Activated naive CD4-positive, alpha-beta T cell treated with anti-CD3 and anti-CD28 coated beads for 36 hours (primary cell): ENCODE measurements at regions not wholly inside any gene's neighbourhood (a gene's known extent, or its start where the extent isn't known, plus 50 kb on each side); places are given as distances from the start of the nearest gene placed in this dataset.
"Not testable (repeated sequence)": the region's sequence is repeated elsewhere in the genome, so short reads cannot be mapped to it uniquely, and the experiment has no call there.

ENCODE experiments used
- CTCF ChIA-PET: fragments of 350-600 bp; sonication (Branson Sonifier 250); formaldehyde crosslinking; loops from one replicate; lab custom pipeline; 2021; ENCODE audit warnings: antibody characterized with exemption; lab: Charles Lee
- DNase-seq: peaks from one replicate; pipeline ENCODE4 v3.0.0-alpha.2; 2020
- H3K27ac Mint-ChIP-seq: one replicate; pipeline ENCODE4 v1.8.0; 2021; ENCODE audit warnings: mild to moderate bottlenecking, mixed read lengths
- H3K27me3 Mint-ChIP-seq: one replicate; pipeline ENCODE4 v1.8.0; 2021; ENCODE audit warnings: low read depth, mixed read lengths
- H3K36me3 Mint-ChIP-seq: one replicate; pipeline ENCODE4 v1.8.0; 2021; ENCODE audit warnings: low read depth, mixed read lengths
- H3K4me1 Mint-ChIP-seq: one replicate; pipeline ENCODE4 v1.8.0; 2021; ENCODE audit warnings: low read depth, mixed read lengths
- H3K4me3 Mint-ChIP-seq: one replicate; pipeline ENCODE4 v1.8.0; 2021; ENCODE audit warnings: mild to moderate bottlenecking, moderate library complexity, mixed read lengths
- H3K9me3 Mint-ChIP-seq: one replicate; pipeline ENCODE4 v1.8.0; 2021; ENCODE audit warnings: mixed read lengths
- intact Hi-C: fragments of 100-400 bp; cut with micrococcal nuclease; formaldehyde crosslinking; loops from one replicate; pipeline ENCODE4 v1.15.1; 2023

- no peak for DNase-seq
- Mint-ChIP-seq H3K27ac (no peak overlapping the region), H3K4me1 (no peaks in the 10 kb centered on the region), H3K27me3 (no peaks in the 10 kb centered on the region), H3K36me3 (no peaks in the 10 kb centered on the region), H3K9me3 (no peaks in the 10 kb centered on the region), H3K4me3 (no peak overlapping the region)
- CTCF ChIA-PET, result no interaction called here
- intact Hi-C loops, result no loop called here
Measured at GRCh38 chr3:89002191-89002590, 105.2 kb upstream of the EPHA3 start.

GRCh38 chr3:89013536-89013935 lies 93.9 kb upstream of the EPHA3 start:
- no peaks in the 10 kb centered on the region for H3K36me3 Mint-ChIP-seq
- no peak for DNase-seq
- H3K27me3 Mint-ChIP-seq, result no peaks in the 10 kb centered on the region
- H3K4me3 Mint-ChIP-seq, result no peak overlapping the region
- CTCF ChIA-PET, result interaction anchor here (0.7 kb wide), 1 partner anchor 1223 kb away, joined by 5 read pairs; no protein-coding TSS in a partner anchor
- intact Hi-C loops, result no loop called here
- no peak overlapping the region for H3K27ac Mint-ChIP-seq
- no peaks in the 10 kb centered on the region for H3K4me1 Mint-ChIP-seq
- H3K9me3 Mint-ChIP-seq, result peaks cover 2% of the 10 kb centered on the region

GRCh38 chr3:89017531-89017930 lies 89.9 kb upstream of the EPHA3 start:
- Mint-ChIP-seq H3K9me3 (peaks cover 3% of the 10 kb centered on the region), H3K27ac (no peak overlapping the region), H3K4me1 (no peaks in the 10 kb centered on the region), H3K4me3 (no peak overlapping the region), H3K36me3 (no peaks in the 10 kb centered on the region), H3K27me3 (no peaks in the 10 kb centered on the region)
- CTCF ChIA-PET, result no interaction called here
- no peak for DNase-seq
- intact Hi-C loops, result no loop called here

- intact Hi-C loops, result no loop called here
- no peaks in the 10 kb centered on the region for H3K4me1 Mint-ChIP-seq
- H3K9me3 Mint-ChIP-seq, result no peaks in the 10 kb centered on the region
- H3K27me3 Mint-ChIP-seq, result no peaks in the 10 kb centered on the region
- no peak for DNase-seq
- H3K36me3 Mint-ChIP-seq, result no peaks in the 10 kb centered on the region
- H3K4me3 Mint-ChIP-seq, result no peak overlapping the region
- CTCF ChIA-PET, result no interaction called here
- H3K27ac Mint-ChIP-seq, result no peak overlapping the region
Measured at GRCh38 chr3:89025185-89025584, 82.2 kb upstream of the EPHA3 start.

- Mint-ChIP-seq H3K4me3 (no peak overlapping the region), H3K27ac (no peak overlapping the region), H3K9me3 (no peaks in the 10 kb centered on the region), H3K4me1 (no peaks in the 10 kb centered on the region), H3K36me3 (no peaks in the 10 kb centered on the region), H3K27me3 (no peaks in the 10 kb centered on the region)
- intact Hi-C loops, result no loop called here
- CTCF ChIA-PET, result no interaction called here
- no peak for DNase-seq
Measured at GRCh38 chr3:89032346-89033013, 74.9 kb upstream of the EPHA3 start.

- DNase-seq, H3K4me1 Mint-ChIP-seq, H3K36me3 Mint-ChIP-seq, CTCF ChIA-PET, intact Hi-C loops, H3K9me3 Mint-ChIP-seq, H3K27ac Mint-ChIP-seq, H3K27me3 Mint-ChIP-seq, H3K4me3 Mint-ChIP-seq: not testable (repeated sequence)
Measured at GRCh38 chr3:89034723-89035122, 72.7 kb upstream of the EPHA3 start.

- Mint-ChIP-seq H3K36me3 (no peaks in the 10 kb centered on the region), H3K9me3 (no peaks in the 10 kb centered on the region), H3K4me3 (no peak overlapping the region), H3K27me3 (no peaks in the 10 kb centered on the region), H3K4me1 (no peaks in the 10 kb centered on the region), H3K27ac (no peak overlapping the region)
- intact Hi-C loops, result no loop called here
- CTCF ChIA-PET, result no interaction called here
- no peak for DNase-seq
Measured at GRCh38 chr3:89038869-89039268, 68.6 kb upstream of the EPHA3 start.

- Mint-ChIP-seq H3K27ac (no peak overlapping the region), H3K9me3 (no peaks in the 10 kb centered on the region), H3K4me1 (no peaks in the 10 kb centered on the region), H3K36me3 (no peaks in the 10 kb centered on the region), H3K27me3 (no peaks in the 10 kb centered on the region), H3K4me3 (no peak overlapping the region)
- CTCF ChIA-PET, result no interaction called here
- DNase-seq, result no peak
- intact Hi-C loops, result no loop called here
Measured at GRCh38 chr3:89042236-89042835, 65.1 kb upstream of the EPHA3 start.

- Mint-ChIP-seq H3K9me3 (no peaks in the 10 kb centered on the region), H3K4me3 (no peak overlapping the region), H3K36me3 (no peaks in the 10 kb centered on the region), H3K27me3 (no peaks in the 10 kb centered on the region), H3K27ac (no peak overlapping the region), H3K4me1 (no peaks in the 10 kb centered on the region)
- CTCF ChIA-PET, result interaction anchor here (0.6 kb wide), 1 partner anchor 16 kb away, joined by 4 read pairs; no protein-coding TSS in a partner anchor
- DNase-seq, result no peak
- intact Hi-C loops, result no loop called here
Measured at GRCh38 chr3:89043406-89043932, 64.0 kb upstream of the EPHA3 start.

- Mint-ChIP-seq H3K9me3 (no peaks in the 10 kb centered on the region), H3K36me3 (no peaks in the 10 kb centered on the region), H3K27me3 (no peaks in the 10 kb centered on the region), H3K4me1 (no peaks in the 10 kb centered on the region), H3K27ac (no peak overlapping the region), H3K4me3 (no peak overlapping the region)
- intact Hi-C loops, result no loop called here
- CTCF ChIA-PET, result no interaction called here
- DNase-seq, result no peak
Measured at GRCh38 chr3:89046661-89047060, 60.8 kb upstream of the EPHA3 start.

- H3K36me3 Mint-ChIP-seq, result no peaks in the 10 kb centered on the region
- intact Hi-C loops, result no loop called here
Measured at GRCh38 chr3:89049119-89049518, 58.3 kb upstream of the EPHA3 start.

GRCh38 chr3:89052386-89052785 lies 55.0 kb upstream of the EPHA3 start:
- Mint-ChIP-seq H3K36me3 (no peaks in the 10 kb centered on the region), H3K4me3 (no peak overlapping the region)
- intact Hi-C loops, result no loop called here

More at GRCh38 chr3:89049119-89049518, 58.3 kb upstream of the EPHA3 start:
- Mint-ChIP-seq H3K27me3 (no peaks in the 10 kb centered on the region), H3K4me1 (no peaks in the 10 kb centered on the region), H3K4me3 (no peak overlapping the region), H3K9me3 (no peaks in the 10 kb centered on the region), H3K27ac (no peak overlapping the region)
- peak; percentile 5 for DNase-seq
- CTCF ChIA-PET, result no interaction called here

GRCh38 chr3:89057398-89057797 lies 50.0 kb upstream of the EPHA3 start:
- no peaks in the 10 kb centered on the region for H3K36me3 Mint-ChIP-seq
- no peaks in the 10 kb centered on the region for H3K27me3 Mint-ChIP-seq
- H3K4me1 Mint-ChIP-seq, result no peaks in the 10 kb centered on the region
- H3K27ac Mint-ChIP-seq, result no peak overlapping the region
- no peak overlapping the region for H3K4me3 Mint-ChIP-seq
- intact Hi-C loops, result no loop called here
- no peak for DNase-seq
- no peaks in the 10 kb centered on the region for H3K9me3 Mint-ChIP-seq
- CTCF ChIA-PET, result no interaction called here

More at GRCh38 chr3:89052386-89052785, 55.0 kb upstream of the EPHA3 start:
- H3K27me3 Mint-ChIP-seq, result no peaks in the 10 kb centered on the region
- CTCF ChIA-PET, result no interaction called here
- H3K27ac Mint-ChIP-seq, result no peak overlapping the region
- no peaks in the 10 kb centered on the region for H3K4me1 Mint-ChIP-seq
- no peak for DNase-seq
- H3K9me3 Mint-ChIP-seq, result no peaks in the 10 kb centered on the region
